Smooth muscle cell (in vitro differentiated cells): ENCODE measurements at regions not wholly inside any gene's neighbourhood (a gene's known extent, or its start where the extent isn't known, plus 50 kb on each side); places are given as distances from the start of the nearest gene placed in this dataset.

Experiments
- DNase-seq: peaks from one replicate; lab custom pipeline; 2025; ENCODE audit not compliant: unreplicated experiment; lab: John Stamatoyannopoulos, UW
- H2AFZ ChIP-seq: fragments of 200-600 bp; sonication (generic); 2 replicates; pipeline ENCODE4 v1.6.0; 2016; ENCODE audit warnings: antibody characterized with exemption, low read depth, mild to moderate bottlenecking
- H3F3A ChIP-seq: fragments of 200-600 bp; sonication (generic); 2 replicates; pipeline ENCODE4 v1.6.0; 2017; ENCODE audit warnings: antibody characterized with exemption, low read depth
- H3K27ac ChIP-seq: fragments of 200-600 bp; sonication (generic); 2 replicates; pipeline ENCODE4 v1.5.1; 2016; ENCODE audit warnings: low read depth, mild to moderate bottlenecking
- H3K27me3 ChIP-seq: fragments of 200-600 bp; sonication (generic); 2 replicates; pipeline ENCODE4 v1.6.1; 2016; ENCODE audit warnings: low read depth, mild to moderate bottlenecking
- H3K36me3 ChIP-seq: fragments of 200-600 bp; sonication (generic); 2 replicates; pipeline ENCODE4 v1.5.1; 2016; ENCODE audit warnings: low read depth
- H3K4me1 ChIP-seq: fragments of 200-600 bp; sonication (generic); 2 replicates; pipeline ENCODE4 v1.5.1; 2016; ENCODE audit warnings: low read depth
- H3K4me2 ChIP-seq: fragments of 200-600 bp; sonication (generic); 2 replicates; pipeline ENCODE4 v1.6.0; 2016; ENCODE audit warnings: mild to moderate bottlenecking
- H3K4me3 ChIP-seq: fragments of 200-600 bp; sonication (generic); 2 replicates; pipeline ENCODE4 v1.5.1; 2016; ENCODE audit warnings: mild to moderate bottlenecking
- H3K79me2 ChIP-seq: fragments of 200-600 bp; sonication (generic); 2 replicates; pipeline ENCODE4 v1.6.0; 2016; ENCODE audit warnings: low read depth, mild to moderate bottlenecking
- H3K9ac ChIP-seq: fragments of 200-600 bp; sonication (generic); 2 replicates; pipeline ENCODE4 v1.6.0; 2016; ENCODE audit warnings: low read depth
- H3K9me3 ChIP-seq: fragments of 200-600 bp; sonication (generic); replicated peaks from 2 replicates; pipeline ENCODE4 v1.5.1; 2016; ENCODE audit warnings: low read depth
- H4K20me1 ChIP-seq: fragments of 200-600 bp; sonication (generic); 2 replicates; pipeline ENCODE4 v1.6.0; 2016; ENCODE audit warnings: low read depth
- WGBS: methylation state at CpG from one replicate; pipeline ENCODE4 v1.1.7; 2016; ENCODE audit warnings: low lambda C conversion rate; 5-methylcytosine and 5-hydroxymethylcytosine counted together
- TF ChIP-seq, protein P1 (sequence below): fragments of 200-600 bp; sonication (generic); IDR thresholded peaks from 2 replicates; pipeline ENCODE4 v1.5.1; 2017; ENCODE audit warnings: borderline replicate concordance, mild to moderate bottlenecking, antibody characterized with exemption; ENCODE audit not compliant: insufficient read depth, poor library complexity, severe bottlenecking

DNA sequence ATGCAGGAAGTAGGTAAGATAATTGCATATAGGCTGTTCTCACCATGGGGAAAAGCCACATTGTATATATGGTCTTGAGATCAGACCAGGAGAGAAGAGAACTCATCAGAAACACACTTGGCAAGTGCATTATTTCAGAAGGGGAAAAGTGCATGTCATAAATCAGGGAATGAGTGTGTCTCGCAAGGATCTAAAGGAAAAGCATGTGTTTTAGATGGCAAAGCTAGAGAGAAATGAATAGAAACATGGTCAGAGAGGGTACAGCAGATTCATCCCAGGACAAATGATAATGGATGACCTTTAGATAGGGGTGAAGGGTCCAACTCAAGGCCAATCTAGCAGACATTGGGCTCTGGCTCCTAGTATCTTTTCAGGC is 230.2 kb upstream of the NAV3 start:
- Histone ChIP-seq H3K4me1 (no peaks in the 10 kb centered on the region), H3K27me3 (no peaks in the 10 kb centered on the region), H3F3A (no peaks in the 10 kb centered on the region), H3K4me3 (no peak overlapping the region), H3K4me2 (no peak overlapping the region), H3K9ac (no peak overlapping the region), H4K20me1 (no peaks in the 10 kb centered on the region), H3K79me2 (no peaks in the 10 kb centered on the region), H2AFZ (no peak overlapping the region), H3K9me3 (no peaks in the 10 kb centered on the region), H3K36me3 (no peaks in the 10 kb centered on the region), H3K27ac (no peak overlapping the region)
- TF ChIP-seq, protein P1, sequence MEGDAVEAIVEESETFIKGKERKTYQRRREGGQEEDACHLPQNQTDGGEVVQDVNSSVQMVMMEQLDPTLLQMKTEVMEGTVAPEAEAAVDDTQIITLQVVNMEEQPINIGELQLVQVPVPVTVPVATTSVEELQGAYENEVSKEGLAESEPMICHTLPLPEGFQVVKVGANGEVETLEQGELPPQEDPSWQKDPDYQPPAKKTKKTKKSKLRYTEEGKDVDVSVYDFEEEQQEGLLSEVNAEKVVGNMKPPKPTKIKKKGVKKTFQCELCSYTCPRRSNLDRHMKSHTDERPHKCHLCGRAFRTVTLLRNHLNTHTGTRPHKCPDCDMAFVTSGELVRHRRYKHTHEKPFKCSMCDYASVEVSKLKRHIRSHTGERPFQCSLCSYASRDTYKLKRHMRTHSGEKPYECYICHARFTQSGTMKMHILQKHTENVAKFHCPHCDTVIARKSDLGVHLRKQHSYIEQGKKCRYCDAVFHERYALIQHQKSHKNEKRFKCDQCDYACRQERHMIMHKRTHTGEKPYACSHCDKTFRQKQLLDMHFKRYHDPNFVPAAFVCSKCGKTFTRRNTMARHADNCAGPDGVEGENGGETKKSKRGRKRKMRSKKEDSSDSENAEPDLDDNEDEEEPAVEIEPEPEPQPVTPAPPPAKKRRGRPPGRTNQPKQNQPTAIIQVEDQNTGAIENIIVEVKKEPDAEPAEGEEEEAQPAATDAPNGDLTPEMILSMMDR, result no peak
- 97% methylated on average over 1 of the region's 1 CpG for WGBS
- no peak for DNase-seq

DNA sequence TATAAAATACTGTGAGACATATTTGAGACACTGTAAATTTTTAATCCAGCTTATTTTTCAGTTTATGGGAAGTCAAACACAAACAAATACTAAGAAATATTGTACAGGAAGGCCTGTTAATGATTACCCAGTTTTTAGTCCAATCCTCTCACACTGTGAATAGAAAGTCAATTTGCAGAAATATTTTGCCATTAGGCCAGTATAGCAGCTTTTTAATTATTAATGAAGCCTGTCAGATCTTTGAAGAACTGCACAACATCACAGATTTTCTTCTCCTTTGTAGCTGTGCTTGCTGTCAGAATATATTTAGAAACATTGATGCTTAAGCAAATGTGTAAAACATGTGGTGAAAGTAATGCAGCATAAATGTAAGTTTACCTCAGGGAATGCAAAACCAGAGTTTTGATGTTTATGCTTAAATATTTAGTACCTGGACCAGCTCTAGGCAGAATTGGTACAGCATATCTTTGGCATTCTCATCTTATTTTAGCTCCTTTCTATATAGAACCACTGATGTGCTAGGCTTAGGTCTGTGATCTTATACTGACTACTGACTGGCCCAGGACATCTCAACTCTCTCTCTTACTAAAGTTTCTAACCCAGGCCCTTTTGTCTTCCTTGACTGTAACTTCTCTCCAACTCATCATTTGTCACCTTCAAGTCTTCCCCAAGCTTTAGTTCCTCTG is 230.8 kb upstream of the NAV3 start:
- Histone ChIP-seq H3F3A (no peaks in the 10 kb centered on the region), H3K27me3 (no peaks in the 10 kb centered on the region), H3K79me2 (no peaks in the 10 kb centered on the region), H3K27ac (no peak overlapping the region), H3K36me3 (no peaks in the 10 kb centered on the region), H3K4me1 (no peaks in the 10 kb centered on the region), H3K4me3 (no peak overlapping the region), H4K20me1 (no peaks in the 10 kb centered on the region), H3K9me3 (no peaks in the 10 kb centered on the region), H2AFZ (no peak overlapping the region), H3K9ac (no peak overlapping the region), H3K4me2 (no peak overlapping the region)
- DNase-seq, result no peak
- TF ChIP-seq, protein P1, result no peak

DNA sequence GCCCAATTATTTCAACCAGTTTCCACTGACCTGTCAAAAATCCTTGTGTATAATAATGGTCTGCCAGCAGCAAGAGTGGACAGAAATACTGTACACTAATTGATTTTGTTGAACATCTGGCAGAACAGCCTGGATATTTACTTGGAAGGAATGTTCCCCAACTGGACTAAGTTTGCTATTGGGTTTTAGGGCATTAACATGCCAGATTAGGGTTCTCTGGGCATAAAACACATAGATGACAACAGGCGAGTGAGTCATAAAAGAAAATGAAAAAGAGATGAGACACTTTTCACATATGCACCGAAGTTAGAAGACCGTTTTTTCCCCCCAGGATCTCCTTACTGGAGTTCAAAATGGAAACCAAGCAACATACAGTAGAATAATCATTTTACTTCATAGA is 236.3 kb upstream of the NAV3 start:
- H3K4me1 ChIP-seq, result peaks cover 14% of the 10 kb centered on the region
- no peaks in the 10 kb centered on the region for H3F3A ChIP-seq
- H3K79me2 ChIP-seq, result no peaks in the 10 kb centered on the region
- no peak overlapping the region for H3K4me3 ChIP-seq
- TF ChIP-seq, protein P1, result no peak
- H3K9ac ChIP-seq, result no peak overlapping the region
- H4K20me1 ChIP-seq, result no peaks in the 10 kb centered on the region
- no peaks in the 10 kb centered on the region for H3K27me3 ChIP-seq
- no peak for DNase-seq
- no peaks in the 10 kb centered on the region for H3K9me3 ChIP-seq
- WGBS, result 88% methylated on average over 3 of the region's 3 CpGs
- no peaks in the 10 kb centered on the region for H3K36me3 ChIP-seq
- no peak overlapping the region for H3K4me2 ChIP-seq
- H2AFZ ChIP-seq, result no peak overlapping the region
- H3K27ac ChIP-seq, result no peak overlapping the region

DNA sequence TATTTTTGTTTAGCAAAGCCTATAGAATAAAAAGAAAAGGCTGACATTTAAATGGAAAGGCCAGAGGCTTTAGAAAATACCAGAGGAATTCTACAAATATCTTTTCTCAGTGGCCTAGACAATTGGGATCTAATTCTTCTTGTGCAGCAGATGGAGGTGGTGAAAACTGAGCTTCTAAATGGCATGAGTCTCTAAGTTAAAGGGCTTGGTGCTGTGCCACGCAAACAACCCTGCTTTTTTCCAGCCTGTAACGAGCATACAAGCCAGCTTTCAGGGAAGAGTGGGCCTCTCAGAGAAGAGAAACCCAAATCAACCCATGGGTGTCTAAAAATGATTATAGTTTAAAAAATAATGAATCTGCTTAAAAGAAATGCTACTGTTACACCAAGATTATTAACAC is 237.9 kb upstream of the NAV3 start:
- H4K20me1 ChIP-seq, result no peaks in the 10 kb centered on the region
- H3K27me3 ChIP-seq, result no peaks in the 10 kb centered on the region
- no peaks in the 10 kb centered on the region for H3F3A ChIP-seq
- H3K27ac ChIP-seq, result no peak overlapping the region
- peaks cover 14% of the 10 kb centered on the region for H3K4me1 ChIP-seq
- H3K4me3 ChIP-seq, result no peak overlapping the region
- DNase-seq, result no peak
- TF ChIP-seq, protein P1, result no peak
- H2AFZ ChIP-seq, result no peak overlapping the region
- 89% methylated on average over 2 of the region's 2 CpGs for WGBS
- H3K4me2 ChIP-seq, result no peak overlapping the region
- H3K9ac ChIP-seq, result no peak overlapping the region
- H3K36me3 ChIP-seq, result no peaks in the 10 kb centered on the region
- no peaks in the 10 kb centered on the region for H3K79me2 ChIP-seq
- no peaks in the 10 kb centered on the region for H3K9me3 ChIP-seq
